Prostate gland (tissue), 2 donors: ENCODE measurements at regions not wholly inside any gene's neighbourhood (a gene's known extent, or its start where the extent isn't known, plus 50 kb on each side); places are given as distances from the start of the nearest gene placed in this dataset.

Experiments
- DNase-seq: peaks from one replicate; pipeline ENCODE4 v3.0.0-alpha.2; 2019; ENCODE audit warnings: low spot score
- H3K27ac ChIP-seq, 2 donors: fragments of 200-600 bp; sonication (generic); 2 replicates each; pipeline ENCODE4 v1.5.1; 2017 to 2019
- H3K27me3 ChIP-seq: fragments of 200-600 bp; sonication (generic); replicated peaks from 2 replicates; pipeline ENCODE4 v1.5.1; 2019; ENCODE audit not compliant: insufficient read depth
- H3K36me3 ChIP-seq, 2 donors: fragments of 200-600 bp; sonication (generic); 1 replicate in 1 of 2; 2 replicates in 1 of 2; pipeline versions ENCODE4 v1.5.1 to v1.8.1; 2017 to 2019
- H3K4me1 ChIP-seq: fragments of 200-600 bp; sonication (generic); replicated peaks from 2 replicates; pipeline ENCODE4 v1.5.1; 2019
- H3K4me3 ChIP-seq, 2 donors: fragments of 200-600 bp; sonication (generic); 2 replicates each; pipeline ENCODE4 v1.5.1; 2017 to 2019
- H3K9me3 ChIP-seq: fragments of 200-600 bp; sonication (generic); 2 replicates; pipeline ENCODE4 v1.5.1; 2017
- CTCF ChIP-seq, 4 experiments: fragments of 200-600 bp in 2 of 4; fragments of 450-650 bp in 2 of 4; sonication (generic) in 2 of 4; IDR thresholded peaks; 1 replicate in 3 of 4; 2 replicates in 1 of 4; pipeline ENCODE4 v1.5.1; 2016 to 2019; ENCODE audit warnings: antibody characterized with exemption in 4 of 4, mild to moderate bottlenecking in 2 of 4, moderate library complexity in 2 of 4
- POLR2A ChIP-seq: fragments of 450-650 bp; IDR thresholded peaks from one replicate; pipeline ENCODE4 v1.6.1; 2016; ENCODE audit warnings: antibody characterized with exemption, mild to moderate bottlenecking
- POLR2AphosphoS5 ChIP-seq: sonication (generic); formaldehyde crosslinking; IDR thresholded peaks from one replicate; pipeline ENCODE4 v1.6.1; 2017; ENCODE audit warnings: antibody characterized with exemption
- WGBS: methylation state at CpG from one replicate; pipeline ENCODE4 v1.1.5; 2018; 5-methylcytosine and 5-hydroxymethylcytosine counted together
- intact Hi-C: fragments of 100-400 bp; cut with DNase I; formaldehyde crosslinking; loops from one replicate; pipeline ENCODE4 v1.14.2; 2022

GRCh38 chr1:38312753-38313152, 266.2 kb upstream of the POU3F1 start:
- intact Hi-C loops: no loop called here
- no peak overlapping the region for H3K27ac ChIP-seq
- H3K4me1 ChIP-seq: no peaks in the 10 kb centered on the region
- TF ChIP-seq CTCF (IDR thresholded peaks at IDR 0.05): no peak
- TF ChIP-seq POLR2A: no peak
- TF ChIP-seq POLR2AphosphoS5: no peak
- no peaks in the 10 kb centered on the region for H3K36me3 ChIP-seq
- H3K4me3 ChIP-seq: no peak overlapping the region
- WGBS: 96% methylated on average over 2 of the region's 2 CpGs
- H3K27me3 ChIP-seq: no peaks in the 10 kb centered on the region
- DNase-seq: no peak
- no peaks in the 10 kb centered on the region for H3K9me3 ChIP-seq

GRCh38 chr1:38310079-38310478, 263.5 kb upstream of the POU3F1 start:
- TF ChIP-seq POLR2A (no peak), POLR2AphosphoS5 (no peak), CTCF (IDR thresholded peaks at IDR 0.05) (no peak)
- Histone ChIP-seq H3K27ac (no peak overlapping the region), H3K4me1 (no peaks in the 10 kb centered on the region), H3K36me3 (no peaks in the 10 kb centered on the region), H3K27me3 (no peaks in the 10 kb centered on the region), H3K4me3 (no peak overlapping the region), H3K9me3 (no peaks in the 10 kb centered on the region)
- DNase-seq: no peak
- 28% methylated on average over 1 of the region's 1 CpG for WGBS
- intact Hi-C loops: no loop called here

GRCh38 chr1:38308780-38309179, 262.2 kb upstream of the POU3F1 start:
- no peak for DNase-seq
- TF ChIP-seq POLR2A: no peak
- TF ChIP-seq CTCF (IDR thresholded peaks at IDR 0.05): no peak
- no peak for TF ChIP-seq POLR2AphosphoS5
- Histone ChIP-seq H3K36me3 (no peaks in the 10 kb centered on the region), H3K4me3 (no peak overlapping the region), H3K27ac (no peak overlapping the region), H3K4me1 (no peaks in the 10 kb centered on the region), H3K9me3 (no peaks in the 10 kb centered on the region), H3K27me3 (no peaks in the 10 kb centered on the region)
- intact Hi-C loops: no loop called here
- 39% methylated on average over 2 of the region's 2 CpGs for WGBS

GRCh38 chr1:38305666-38306065, 259.1 kb upstream of the POU3F1 start:
- Histone ChIP-seq H3K36me3 (no peaks in the 10 kb centered on the region), H3K27me3 (no peaks in the 10 kb centered on the region), H3K4me1 (no peaks in the 10 kb centered on the region), H3K27ac (no peak overlapping the region), H3K9me3 (no peaks in the 10 kb centered on the region), H3K4me3 (no peak overlapping the region)
- intact Hi-C loops: no loop called here
- TF ChIP-seq POLR2AphosphoS5 (no peak), CTCF (IDR thresholded peaks at IDR 0.05) (no peak), POLR2A (no peak)
- no peak for DNase-seq
- WGBS: 100% methylated on average over 1 of the region's 1 CpG

- no peaks in the 10 kb centered on the region for H3K36me3 ChIP-seq
- DNase-seq: no peak
- TF ChIP-seq POLR2A (no peak), CTCF (IDR thresholded peaks at IDR 0.05) (no peak), POLR2AphosphoS5 (no peak)
- H3K4me3 ChIP-seq: no peak overlapping the region
- intact Hi-C loops: no loop called here
- no peaks in the 10 kb centered on the region for H3K27me3 ChIP-seq
- H3K27ac ChIP-seq: no peak overlapping the region
- no peaks in the 10 kb centered on the region for H3K9me3 ChIP-seq
- H3K4me1 ChIP-seq: no peaks in the 10 kb centered on the region
- 66% methylated on average over 1 of the region's 1 CpG for WGBS
Measured at GRCh38 chr1:38303843-38304242, 257.2 kb upstream of the POU3F1 start.
